Skeletal muscle cell (primary cell): ENCODE measurements at regions not wholly inside any gene's neighbourhood (a gene's known extent, or its start where the extent isn't known, plus 50 kb on each side); places are given as distances from the start of the nearest gene placed in this dataset.

ENCODE experiments used
- DNase-seq: peaks from one replicate; pipeline ENCODE4 v3.0.0-alpha.2; 2010; ENCODE audit warnings: low read depth
- H3K4me3 ChIP-seq: 2 replicates; pipeline ENCODE4 v1.5.1; 2011; ENCODE audit warnings: low read depth, mild to moderate bottlenecking, control low read depth, low read length, moderate library complexity

DNA sequence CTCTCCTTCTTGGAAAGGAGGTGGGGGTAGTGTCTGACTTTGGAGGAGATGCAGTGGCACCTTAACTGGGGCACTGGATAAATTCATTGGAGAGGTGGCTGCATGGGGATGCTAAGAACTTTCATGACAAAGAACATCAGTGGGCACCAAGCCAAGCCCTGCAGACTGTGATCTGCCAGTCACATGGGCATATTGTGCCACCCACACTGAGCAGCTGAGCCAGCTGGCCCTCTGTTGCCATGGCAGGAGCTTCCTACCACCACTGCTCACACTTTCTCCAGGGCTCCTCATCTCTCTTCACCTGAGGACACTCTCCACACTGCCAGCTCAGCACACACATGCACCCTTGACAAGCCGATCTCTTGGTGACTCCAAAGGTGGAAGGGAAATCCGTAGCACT is 715.6 kb downstream of the QKI start:
- H3K4me3 ChIP-seq, result no peak overlapping the region
- DNase-seq, result no peak

DNA sequence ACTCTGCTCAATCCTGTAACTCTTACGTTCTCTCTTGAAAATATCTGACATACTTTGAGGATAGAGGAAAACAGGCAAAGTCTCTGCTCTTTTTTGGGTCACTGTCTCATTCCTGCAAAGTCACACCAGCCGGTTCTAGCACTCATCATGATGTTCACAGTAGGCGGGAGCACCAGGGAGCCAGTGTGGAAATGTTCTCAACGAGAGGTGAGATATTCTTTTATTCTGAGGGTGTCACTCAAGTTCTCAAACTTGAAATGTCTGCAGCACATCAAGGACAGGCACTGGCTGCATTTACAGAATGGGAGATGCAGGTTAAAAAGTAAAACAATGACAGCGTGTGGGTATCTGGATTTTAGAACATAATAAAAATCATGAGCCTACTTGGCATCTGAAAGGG is 714.7 kb downstream of the QKI start:
- no peak overlapping the region for H3K4me3 ChIP-seq
- DNase-seq, result no peak

GRCh38 chr6:164128101-164128500 is 713.6 kb downstream of the QKI start:
- DNase-seq, result no peak
- H3K4me3 ChIP-seq, result no peak overlapping the region

DNA sequence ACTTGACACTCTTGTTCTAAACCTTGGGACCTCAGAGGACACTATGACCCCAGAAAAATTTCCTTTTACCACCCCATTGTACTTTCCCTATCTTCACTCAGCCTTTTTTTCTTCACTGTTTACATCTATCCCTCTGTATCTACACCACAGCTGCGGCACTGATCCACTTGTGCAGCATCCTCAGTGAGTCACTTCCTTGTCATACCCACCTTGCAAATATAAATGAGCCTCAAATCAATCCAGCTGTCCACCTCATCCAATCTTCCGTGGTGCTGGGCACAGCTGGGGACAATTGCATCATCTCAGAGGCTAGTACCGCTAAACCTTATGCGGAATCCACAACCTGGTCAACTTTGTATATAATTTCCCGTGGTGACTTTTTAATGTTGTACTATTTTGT is 710.5 kb downstream of the QKI start:
- H3K4me3 ChIP-seq, result no peak overlapping the region
- DNase-seq, result no peak

- DNase-seq, result no peak
- no peak overlapping the region for H3K4me3 ChIP-seq
These were observed 710.0 kb downstream of the QKI start for GRCh38 chr6:164124473-164124872.

GRCh38 chr6:164122109-164122508 is 707.6 kb downstream of the QKI start:
- DNase-seq, result no peak
- H3K4me3 ChIP-seq, result no peak overlapping the region

DNA sequence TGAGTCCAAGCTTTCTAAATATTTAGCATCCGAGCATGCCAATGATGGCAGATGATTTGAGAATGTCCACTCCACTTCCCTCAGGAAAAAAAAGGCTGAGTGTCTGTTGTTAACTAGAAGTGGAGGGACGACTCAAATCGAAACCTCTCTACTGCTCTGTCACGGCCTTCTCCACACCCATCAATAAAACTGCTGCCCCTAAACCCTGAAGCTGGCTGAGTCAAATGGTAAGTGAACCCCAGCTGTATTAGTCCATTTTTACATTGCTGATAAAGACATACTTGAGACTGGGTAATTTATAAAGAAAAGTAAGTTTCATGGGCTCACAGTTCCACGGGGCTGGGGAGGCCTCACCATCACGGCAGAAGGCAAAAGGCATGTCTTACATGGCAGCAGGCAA is 707.0 kb downstream of the QKI start:
- no peak for DNase-seq
- no peak overlapping the region for H3K4me3 ChIP-seq

GRCh38 chr6:164114651-164115050 is 700.1 kb downstream of the QKI start:
- H3K4me3 ChIP-seq, result no peak overlapping the region
- no peak for DNase-seq

DNA sequence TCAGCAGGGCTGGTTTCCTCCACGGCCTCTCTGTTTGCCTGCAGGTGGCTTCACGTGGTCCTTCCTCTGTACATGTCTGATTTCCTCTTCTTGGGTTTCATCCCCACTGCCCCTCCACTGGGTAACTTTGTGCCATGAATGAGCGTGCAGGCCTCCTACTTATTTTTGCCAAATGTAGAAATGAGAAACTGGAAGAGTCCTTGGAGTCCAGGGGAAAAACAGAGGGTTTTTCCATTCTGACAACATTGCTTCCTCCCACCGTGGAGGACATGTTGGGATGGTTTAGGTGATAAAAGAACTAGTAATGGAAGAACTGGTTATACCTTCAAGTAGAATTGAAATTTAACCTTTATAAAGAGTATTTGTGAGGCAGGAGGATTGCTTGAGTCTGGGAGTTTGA is 699.5 kb downstream of the QKI start:
- H3K4me3 ChIP-seq, result no peak overlapping the region
- DNase-seq, result no peak

GRCh38 chr6:164113637-164114036 is 699.1 kb downstream of the QKI start:
- H3K4me3 ChIP-seq, result no peak overlapping the region
- DNase-seq, result no peak

DNA sequence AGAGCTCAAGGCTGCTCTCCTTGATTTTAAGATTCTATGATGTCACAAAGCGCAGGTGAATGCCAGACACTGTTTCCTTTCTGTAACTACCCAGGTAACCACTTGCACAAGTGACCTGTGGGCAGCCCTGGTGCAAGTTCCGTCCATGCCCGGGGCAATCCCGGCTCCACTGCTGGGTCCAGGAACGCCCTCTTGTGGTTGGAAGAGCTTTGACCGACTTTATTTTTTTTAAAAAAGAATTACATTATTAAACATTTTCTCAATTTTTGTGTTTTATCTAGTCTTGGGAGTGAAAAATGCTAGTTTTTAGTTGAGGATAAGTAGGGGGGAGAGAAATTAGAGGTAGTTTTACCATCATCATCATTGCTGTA is 695.2 kb downstream of the QKI start:
- no peak for DNase-seq
- H3K4me3 ChIP-seq, result no peak overlapping the region

GRCh38 chr6:164108869-164109769 is 694.6 kb downstream of the QKI start:
- peak; percentile 59 for DNase-seq
- H3K4me3 ChIP-seq, result no peak overlapping the region

- no peak for DNase-seq
- no peak overlapping the region for H3K4me3 ChIP-seq
These were observed 693.6 kb downstream of the QKI start for GRCh38 chr6:164108092-164108491.

GRCh38 chr6:164107297-164107995 is 692.9 kb downstream of the QKI start:
- H3K4me3 ChIP-seq, result no peak overlapping the region
- DNase-seq, result peak; percentile 53

DNA sequence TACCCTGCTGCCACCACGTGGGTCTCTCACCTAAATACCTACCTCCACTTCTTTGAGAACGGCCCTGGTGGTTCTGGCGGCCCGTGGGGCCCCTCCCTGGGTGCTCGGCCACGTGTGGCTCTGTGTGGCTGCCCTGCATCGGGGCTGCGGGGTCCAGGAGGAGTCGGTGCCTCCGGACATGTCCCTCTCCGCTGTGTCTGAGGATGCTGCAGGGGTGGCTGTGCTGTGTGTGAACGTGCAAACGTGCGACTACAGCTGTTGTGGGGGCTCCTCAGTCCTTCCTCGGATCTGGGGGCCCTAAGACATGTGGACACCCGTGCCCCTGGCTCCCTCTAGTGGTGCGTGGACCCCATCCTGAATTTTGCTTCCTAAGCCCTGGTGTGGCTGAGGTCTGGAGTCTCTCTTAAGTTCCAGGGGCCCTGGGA is 691.8 kb downstream of the QKI start:
- DNase-seq, result no peak
- no peak overlapping the region for H3K4me3 ChIP-seq

- no peak for DNase-seq
- H3K4me3 ChIP-seq, result no peak overlapping the region
These were observed 691.2 kb downstream of the QKI start for GRCh38 chr6:164105705-164106104.

DNA sequence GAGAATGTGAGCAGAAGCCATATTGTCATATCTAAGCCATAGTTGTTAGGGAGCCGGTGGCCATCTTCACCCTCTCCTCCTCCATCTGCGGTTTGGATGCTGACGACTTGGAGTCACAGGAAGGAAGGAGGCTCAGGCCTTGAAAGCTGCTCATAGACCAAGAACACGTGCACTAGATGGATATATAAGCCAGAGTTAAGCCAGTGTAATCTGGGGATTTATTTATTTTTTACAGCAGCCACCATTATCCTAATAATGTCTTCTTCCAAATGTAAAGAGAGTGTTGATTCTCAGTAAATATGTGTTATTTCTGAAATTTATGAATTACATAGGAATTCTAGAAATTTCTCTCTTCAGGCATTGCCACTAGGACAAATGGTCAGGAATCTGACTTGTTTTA is 689.9 kb downstream of the QKI start:
- DNase-seq, result no peak
- H3K4me3 ChIP-seq, result no peak overlapping the region

DNA sequence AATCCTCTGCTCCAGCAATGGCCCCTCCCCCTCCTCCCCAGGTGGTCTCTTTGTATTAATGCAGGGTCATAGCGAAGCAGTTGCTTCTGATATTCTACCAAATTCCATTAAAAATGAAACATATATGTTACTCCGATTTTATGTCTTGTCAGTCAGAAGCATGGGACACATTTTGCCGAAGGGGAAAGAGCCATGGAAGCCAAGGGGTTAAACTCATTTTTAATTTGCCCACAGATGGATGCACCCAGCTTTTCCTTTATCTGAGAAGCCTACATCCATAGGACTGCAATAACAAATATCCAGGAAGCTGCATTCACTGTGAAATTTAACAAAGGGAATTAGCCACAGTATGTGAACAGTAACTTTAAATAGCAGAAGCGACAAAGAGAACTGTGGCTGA is 688.2 kb downstream of the QKI start:
- DNase-seq, result no peak
- H3K4me3 ChIP-seq, result no peak overlapping the region

DNA sequence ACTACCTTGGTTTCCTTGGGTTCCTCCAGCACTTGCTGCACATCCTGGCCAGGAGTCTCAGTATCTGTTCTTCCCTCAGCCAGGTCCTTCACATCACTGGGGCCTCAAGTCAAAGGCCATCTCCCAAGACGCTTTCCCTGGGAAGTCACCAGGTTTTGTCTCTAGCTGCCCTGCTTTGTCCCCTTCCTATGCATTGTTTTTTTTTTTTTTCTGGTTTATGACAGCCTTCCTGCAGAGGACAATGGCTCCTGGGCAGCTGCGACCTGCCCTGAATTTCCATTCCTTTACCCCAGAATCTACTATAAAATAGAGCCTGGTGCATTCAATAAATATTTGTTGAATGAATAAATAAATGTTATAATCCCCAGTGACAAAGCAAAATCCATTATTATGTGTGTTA is 687.3 kb downstream of the QKI start:
- H3K4me3 ChIP-seq, result no peak overlapping the region
- DNase-seq, result no peak

DNA sequence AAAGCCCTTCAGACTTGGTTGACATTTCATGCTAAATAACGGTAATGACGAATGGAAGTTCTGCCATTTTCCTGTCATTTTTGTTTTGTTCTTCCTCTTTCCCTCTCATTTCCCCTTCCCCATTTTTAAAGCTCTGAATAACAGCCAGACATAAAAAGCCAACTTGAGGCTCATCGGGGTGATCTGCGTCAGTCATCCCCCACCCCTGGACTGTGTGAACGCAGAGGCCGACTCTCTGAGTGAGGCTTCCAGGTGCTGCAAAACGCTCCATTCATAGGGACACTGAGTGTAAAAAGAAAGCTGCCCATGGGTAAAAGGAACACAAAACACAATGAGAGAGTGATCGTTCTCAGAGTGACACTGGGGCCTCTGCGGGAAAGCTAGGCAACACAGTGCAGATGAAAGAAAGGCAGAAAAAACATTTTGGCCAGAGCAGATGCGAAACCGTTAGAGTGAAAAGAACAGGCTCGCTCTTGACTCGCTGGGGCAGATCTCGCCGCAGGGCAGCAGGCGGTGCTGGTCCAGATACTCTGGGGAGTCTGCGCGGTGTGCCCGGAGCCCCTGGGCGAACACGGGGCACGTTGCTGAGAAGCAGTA is 684.8 kb downstream of the QKI start:
- no peak for DNase-seq
- no peak overlapping the region for H3K4me3 ChIP-seq

DNA sequence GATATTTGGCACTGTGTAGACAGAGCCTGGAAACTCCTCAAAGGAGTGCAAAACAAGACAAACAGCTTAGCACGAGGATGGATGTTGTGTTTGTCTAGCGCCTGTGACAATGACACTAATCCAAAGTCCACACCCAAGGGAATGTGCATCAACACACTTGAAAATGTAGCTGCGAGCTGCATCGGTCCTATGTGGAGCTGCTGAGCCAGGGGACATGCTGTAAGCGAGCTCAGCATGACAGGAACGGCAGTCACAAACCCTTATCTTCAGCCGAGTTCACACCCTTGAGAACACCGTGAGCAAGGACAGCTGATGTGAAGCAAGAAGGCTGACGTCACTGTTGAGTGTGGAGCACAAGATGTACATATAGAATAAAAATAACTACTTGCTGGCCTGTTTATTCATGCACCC is 684.3 kb downstream of the QKI start:
- DNase-seq, result peak; percentile 72
- H3K4me3 ChIP-seq, result no peak overlapping the region
